ENCODE measurements at regions not wholly inside any gene's neighbourhood (a gene's known extent, or its start where the extent isn't known, plus 50 kb on each side); places are given as distances from the start of the nearest gene placed in this dataset.

DNA sequence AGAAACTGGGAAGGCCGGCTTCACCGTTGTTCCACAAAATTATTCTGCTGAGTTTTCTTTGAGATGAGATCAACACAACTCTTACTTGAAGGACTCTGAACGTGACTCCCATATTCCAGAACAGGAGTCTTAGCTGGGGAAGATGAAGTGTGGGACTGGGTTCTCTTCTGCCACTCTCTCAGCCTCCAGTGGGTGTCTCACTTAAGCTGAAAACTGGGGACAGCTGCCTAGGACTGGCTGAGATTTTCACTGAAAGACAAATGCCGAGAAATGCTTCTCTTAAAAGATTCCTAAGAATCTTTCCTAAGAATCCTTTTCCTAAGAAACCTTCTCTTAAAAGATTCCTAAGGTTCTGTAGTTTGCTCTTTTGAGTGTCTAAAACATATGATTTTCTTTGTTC is 156.6 kb upstream of the LHCGR start:
- TF ChIP-seq GATA3 (IDR thresholded peaks at IDR 0.05; ENCODE audit: low read depth, low read length) (no peak), GATA2 (IDR thresholded peaks at IDR 0.05; ENCODE audit: low read depth, low read length) (no peak)

- TF ChIP-seq GATA2 (IDR thresholded peaks at IDR 0.05; ENCODE audit: low read depth, low read length) (no peak), GATA3 (IDR thresholded peaks at IDR 0.05; ENCODE audit: low read depth, low read length) (no peak)
These were observed 155.4 kb upstream of the LHCGR start for GRCh38 chr2:48910961-48911360.

GRCh38 chr2:48906633-48907032 is 151.1 kb upstream of the LHCGR start:
- TF ChIP-seq GATA2 (IDR thresholded peaks at IDR 0.05; ENCODE audit: low read depth, low read length): no peak
- no peak for TF ChIP-seq GATA3 (IDR thresholded peaks at IDR 0.05; ENCODE audit: low read depth, low read length)

- TF ChIP-seq GATA3 (IDR thresholded peaks at IDR 0.05; ENCODE audit: low read depth, low read length) (no peak), GATA2 (IDR thresholded peaks at IDR 0.05; ENCODE audit: low read depth, low read length) (no peak)
These were observed 150.2 kb upstream of the LHCGR start for GRCh38 chr2:48905696-48906095.

GRCh38 chr2:48902521-48902920 is 147.0 kb upstream of the LHCGR start:
- TF ChIP-seq GATA2 (IDR thresholded peaks at IDR 0.05; ENCODE audit: low read depth, low read length): no peak
- TF ChIP-seq GATA3 (IDR thresholded peaks at IDR 0.05; ENCODE audit: low read depth, low read length): no peak

DNA sequence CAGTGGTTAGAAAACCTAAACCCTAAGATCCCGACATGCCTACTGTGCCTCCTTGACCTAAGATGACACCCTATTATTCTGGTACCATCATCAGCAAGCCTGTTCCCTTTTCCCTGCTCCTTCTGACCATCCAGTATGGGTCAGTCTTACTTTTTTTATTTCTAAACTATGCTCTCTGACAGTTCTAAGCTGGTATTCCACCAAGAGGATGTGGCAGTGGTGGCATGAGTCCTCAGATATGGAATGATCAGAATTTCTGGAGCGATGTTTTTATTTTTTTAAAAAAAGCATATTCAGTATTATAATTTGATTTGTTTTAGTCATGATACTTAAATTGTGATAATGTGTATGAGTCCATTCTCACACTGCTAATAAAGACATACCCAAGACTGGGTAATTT is 145.9 kb upstream of the LHCGR start:
- TF ChIP-seq GATA2 (IDR thresholded peaks at IDR 0.05; ENCODE audit: low read depth, low read length): no peak

GRCh38 chr2:48901015-48901343 is 145.5 kb upstream of the LHCGR start:
- TF ChIP-seq GATA3 (IDR thresholded peaks at IDR 0.05; ENCODE audit: low read depth, low read length): no peak; the same call in 1 of the 2 replicates
- no peak for TF ChIP-seq GATA2 (IDR thresholded peaks at IDR 0.05; ENCODE audit: low read depth, low read length)

DNA sequence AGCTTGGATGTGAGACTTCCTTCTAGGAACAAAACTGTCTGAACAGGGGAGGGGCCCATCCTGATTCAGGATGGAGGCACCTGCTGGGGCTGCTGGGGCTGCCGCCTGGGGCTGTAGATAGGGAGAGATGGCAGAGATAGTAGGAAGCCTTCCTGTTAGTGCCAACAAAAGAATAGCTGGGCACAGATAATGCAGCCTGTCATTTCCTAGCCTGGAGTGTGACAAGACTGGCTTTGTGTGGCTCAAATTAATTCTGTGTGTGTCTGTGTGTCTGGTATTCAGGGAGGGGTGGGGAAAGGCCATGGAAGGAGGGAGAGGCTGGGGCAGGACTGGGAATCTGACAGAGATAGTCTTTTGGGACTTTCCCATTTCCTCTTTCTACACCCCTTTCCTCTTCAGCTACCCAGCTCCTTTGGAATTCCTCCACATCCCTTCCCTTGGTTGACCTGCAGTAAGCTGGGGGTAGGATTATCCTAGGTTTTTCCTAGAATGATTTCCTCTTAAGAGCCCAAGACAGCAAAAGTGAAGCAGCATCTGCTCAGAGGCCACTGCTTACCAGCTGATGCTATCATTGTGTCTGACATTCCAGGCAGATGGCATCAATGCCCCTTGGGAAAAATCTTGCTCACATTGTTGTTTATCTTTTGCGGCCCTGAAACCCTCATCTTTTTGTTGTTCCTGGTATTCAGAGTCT is 144.9 kb upstream of the LHCGR start:
- TF ChIP-seq GATA3 (IDR thresholded peaks at IDR 0.05; ENCODE audit: low read depth, low read length): peak; percentile 88
- peak; percentile 98 for TF ChIP-seq GATA2 (IDR thresholded peaks at IDR 0.05; ENCODE audit: low read depth, low read length)

GRCh38 chr2:48896870-48897269 is 141.3 kb upstream of the LHCGR start:
- TF ChIP-seq GATA2 (IDR thresholded peaks at IDR 0.05; ENCODE audit: low read depth, low read length): no peak
- TF ChIP-seq GATA3 (IDR thresholded peaks at IDR 0.05; ENCODE audit: low read depth, low read length): no peak

GRCh38 chr2:48890454-48891131 is 135.1 kb upstream of the LHCGR start:
- no peak for TF ChIP-seq GATA2 (IDR thresholded peaks at IDR 0.05; ENCODE audit: low read depth, low read length)
- TF ChIP-seq GATA3 (IDR thresholded peaks at IDR 0.05; ENCODE audit: low read depth, low read length): no peak

- TF ChIP-seq GATA3 (IDR thresholded peaks at IDR 0.05; ENCODE audit: low read depth, low read length) (no peak), GATA2 (IDR thresholded peaks at IDR 0.05; ENCODE audit: low read depth, low read length) (no peak)
These were observed 132.5 kb upstream of the LHCGR start for GRCh38 chr2:48888066-48888465.

DNA sequence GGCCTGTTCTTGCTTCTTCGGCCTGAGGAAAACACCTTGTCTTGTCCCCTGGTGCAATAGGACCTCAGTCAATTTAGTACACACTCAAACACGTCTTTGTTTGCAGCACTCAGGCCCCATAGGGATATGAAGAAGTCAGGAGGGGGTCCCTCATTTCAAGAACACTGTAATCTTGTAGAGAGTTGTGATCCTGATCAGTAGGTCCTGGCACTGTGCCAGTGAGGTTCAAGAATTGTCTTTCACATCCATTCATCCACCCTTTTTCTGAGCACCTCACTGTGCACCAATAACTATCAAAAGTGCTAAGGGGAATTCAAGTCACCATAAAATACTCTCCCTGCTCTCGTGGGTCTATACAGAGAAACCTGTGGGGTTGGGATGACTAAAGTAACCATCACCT is 131.4 kb upstream of the LHCGR start:
- TF ChIP-seq GATA2 (IDR thresholded peaks at IDR 0.05; ENCODE audit: low read depth, low read length) (no peak), GATA3 (IDR thresholded peaks at IDR 0.05; ENCODE audit: low read depth, low read length) (no peak)

- TF ChIP-seq GATA3 (IDR thresholded peaks at IDR 0.05; ENCODE audit: low read depth, low read length): no peak
- TF ChIP-seq GATA2 (IDR thresholded peaks at IDR 0.05; ENCODE audit: low read depth, low read length): no peak
These were observed 130.3 kb upstream of the LHCGR start for GRCh38 chr2:48885841-48886240.

GRCh38 chr2:48883661-48884060 is 128.1 kb upstream of the LHCGR start:
- TF ChIP-seq GATA3 (IDR thresholded peaks at IDR 0.05; ENCODE audit: low read depth, low read length) (no peak), GATA2 (IDR thresholded peaks at IDR 0.05; ENCODE audit: low read depth, low read length) (no peak)

DNA sequence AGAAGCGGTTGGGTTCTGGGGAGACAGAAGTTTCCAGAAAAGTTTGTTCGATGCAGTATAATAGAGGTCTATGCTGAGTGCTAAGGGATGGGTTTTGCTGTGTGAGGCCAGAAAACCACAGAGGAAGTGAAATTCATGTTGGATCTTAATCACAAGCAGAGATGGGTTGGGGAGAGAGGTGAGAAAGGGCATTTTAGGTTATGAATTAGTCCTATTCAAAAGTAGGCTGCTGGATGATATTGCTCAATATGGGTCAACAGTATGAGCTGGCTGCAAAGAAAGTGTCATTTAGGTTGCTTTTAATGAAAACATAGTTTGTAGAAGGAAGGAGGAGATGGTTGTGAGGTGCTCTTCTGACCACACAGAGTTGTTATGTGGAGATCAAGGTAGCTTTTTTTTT is 118.8 kb upstream of the LHCGR start:
- no peak for TF ChIP-seq GATA3 (IDR thresholded peaks at IDR 0.05; ENCODE audit: low read depth, low read length)
- TF ChIP-seq GATA2 (IDR thresholded peaks at IDR 0.05; ENCODE audit: low read depth, low read length): no peak
